Trophoblast cell (in vitro differentiated cells and primary cell): ENCODE measurements at regions not wholly inside any gene's neighbourhood (a gene's known extent, or its start where the extent isn't known, plus 50 kb on each side); places are given as distances from the start of the nearest gene placed in this dataset.

Experiments
- DNase-seq, 2 donors: peaks; one replicate each; pipeline ENCODE4 v3.0.0-alpha.2; 2016
- H2AFZ ChIP-seq: 2 replicates; pipeline ENCODE4 v1.6.1; 2013; ENCODE audit warnings: low read length, moderate library complexity, mild to moderate bottlenecking; ENCODE audit not compliant: insufficient read depth, poor library complexity
- H2AK5ac ChIP-seq: 2 replicates; pipeline ENCODE4 v1.6.1; 2013; ENCODE audit warnings: mild to moderate bottlenecking, low read length
- H2BK120ac ChIP-seq: 2 replicates; pipeline ENCODE4 v1.6.1; 2013; ENCODE audit warnings: low read length, mild to moderate bottlenecking, moderate library complexity; ENCODE audit not compliant: insufficient read depth, poor library complexity
- H2BK12ac ChIP-seq: 2 replicates; pipeline ENCODE4 v1.6.1; 2013; ENCODE audit warnings: mild to moderate bottlenecking, low read length, moderate library complexity
- H2BK5ac ChIP-seq: 2 replicates; pipeline ENCODE4 v1.6.1; 2013; ENCODE audit warnings: low read length, low read depth, moderate library complexity, mild to moderate bottlenecking; ENCODE audit not compliant: poor library complexity
- H3K14ac ChIP-seq: 2 replicates; pipeline ENCODE4 v1.6.1; 2013; ENCODE audit warnings: mild to moderate bottlenecking, low read length
- H3K18ac ChIP-seq: 2 replicates; pipeline ENCODE4 v1.6.1; 2013; ENCODE audit warnings: mild to moderate bottlenecking, low read length
- H3K23ac ChIP-seq: 2 replicates; pipeline ENCODE4 v1.6.1; 2013; ENCODE audit warnings: low read length
- H3K27ac ChIP-seq: 2 replicates; pipeline ENCODE4 v1.5.1; 2013; ENCODE audit warnings: low read depth, mild to moderate bottlenecking, inconsistent platforms, low read length, moderate library complexity
- H3K27me3 ChIP-seq: 2 replicates; pipeline ENCODE4 v1.6.1; 2013; ENCODE audit warnings: inconsistent platforms, mild to moderate bottlenecking, low read length, moderate library complexity; ENCODE audit not compliant: insufficient read depth
- H3K36me3 ChIP-seq, 2 experiments: 1 replicate in 1 of 2; 2 replicates in 1 of 2; pipeline ENCODE4 v1.6.1; 2013; ENCODE audit warnings: low read length in 2 of 2, mild to moderate bottlenecking in 2 of 2, moderate library complexity in 1 of 2; ENCODE audit not compliant: insufficient read depth in 2 of 2, control insufficient read depth in 1 of 2
- H3K4ac ChIP-seq: 2 replicates; pipeline ENCODE4 v1.6.1; 2013; ENCODE audit warnings: low read depth, mild to moderate bottlenecking, low read length, moderate library complexity
- H3K4me1 ChIP-seq, 2 experiments: 1 replicate in 1 of 2; 2 replicates in 1 of 2; pipeline ENCODE4 v1.6.1; 2013; ENCODE audit warnings: low read length in 2 of 2, mild to moderate bottlenecking in 2 of 2, moderate library complexity in 1 of 2; ENCODE audit not compliant: insufficient read depth in 2 of 2, control insufficient read depth in 1 of 2
- H3K4me2 ChIP-seq: 2 replicates; pipeline ENCODE4 v1.6.1; 2013; ENCODE audit warnings: inconsistent platforms, mild to moderate bottlenecking, low read length, moderate library complexity
- H3K4me3 ChIP-seq: 2 replicates; pipeline ENCODE4 v1.5.1; 2013; ENCODE audit warnings: mild to moderate bottlenecking, low read depth, low read length, inconsistent platforms
- H3K79me1 ChIP-seq: one replicate; pipeline ENCODE4 v1.6.1; 2013; ENCODE audit warnings: low read length
- H3K79me2 ChIP-seq: 2 replicates; pipeline ENCODE4 v1.6.1; 2013; ENCODE audit warnings: low read length, mild to moderate bottlenecking; ENCODE audit not compliant: control insufficient read depth, insufficient read depth, poor library complexity
- H3K9ac ChIP-seq: 2 replicates; pipeline ENCODE4 v1.6.1; 2013; ENCODE audit warnings: mild to moderate bottlenecking, low read length
- H3K9me3 ChIP-seq: 2 replicates; pipeline ENCODE4 v1.6.1; 2013; ENCODE audit warnings: low read depth, mild to moderate bottlenecking, control low read depth, inconsistent platforms, low read length; ENCODE audit not compliant: insufficient read depth
- H4K12ac ChIP-seq: 2 replicates; pipeline ENCODE4 v1.6.1; 2013; ENCODE audit warnings: low read depth, mild to moderate bottlenecking, low read length, moderate library complexity
- H4K8ac ChIP-seq: 2 replicates; pipeline ENCODE4 v1.6.1; 2013; ENCODE audit warnings: low read depth, mild to moderate bottlenecking, low read length, moderate library complexity
- H4K91ac ChIP-seq: one replicate; pipeline ENCODE4 v1.6.1; 2013; ENCODE audit warnings: low read depth, mild to moderate bottlenecking, low read length, moderate library complexity
- WGBS: extraction: QIAGEN DNeasy Blood & Tissue Kit; methylation state at CpG from one replicate; pipeline ENCODE4 v1.1.7; 2013; ENCODE audit warnings: missing lambda C conversion rate; ENCODE audit not compliant: insufficient read length, insufficient coverage; ENCODE audit errors: extremely low coverage; 5-methylcytosine and 5-hydroxymethylcytosine counted together

DNA sequence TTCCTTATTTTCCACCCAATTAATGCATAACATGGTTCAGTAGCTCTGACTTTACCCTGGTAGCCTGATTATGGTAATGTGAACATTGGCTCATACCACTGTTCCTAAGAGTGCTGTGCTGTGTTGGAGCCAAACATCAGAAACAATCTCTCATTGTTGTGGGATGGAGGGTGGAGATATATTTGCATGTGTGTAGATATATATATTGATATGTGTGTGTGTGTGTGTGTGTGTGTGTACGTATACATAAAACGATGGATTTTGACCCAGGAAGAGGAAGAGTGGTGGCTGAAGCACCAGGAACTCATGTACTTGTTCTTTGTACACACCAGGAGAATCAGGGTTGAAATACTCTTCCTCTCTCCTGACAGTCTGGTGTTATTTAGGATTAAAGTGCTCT, 247.7 kb downstream of the IL15 start:
- Histone ChIP-seq H3K4me3 (no peak overlapping the region), H2BK120ac (no peak overlapping the region), H2BK12ac (no peak overlapping the region), H3K27ac (no peak overlapping the region), H4K91ac (no peak overlapping the region), H2BK5ac (no peak overlapping the region), H3K4me2 (no peak overlapping the region), H4K8ac (no peak overlapping the region), H2AK5ac (no peak overlapping the region), H3K9ac (no peak overlapping the region), H4K12ac (no peak overlapping the region), H3K14ac (no peak overlapping the region), H2AFZ (no peak overlapping the region), H3K18ac (no peak overlapping the region), H3K79me2 (no peaks in the 10 kb centered on the region), H3K4ac (no peak overlapping the region), H3K23ac (no peak overlapping the region), H3K79me1 (no peaks in the 10 kb centered on the region), H3K4me1 (no peaks in the 10 kb centered on the region), H3K36me3 (no peaks in the 10 kb centered on the region), H3K27me3 (no peaks in the 10 kb centered on the region), H3K9me3 (no peaks in the 10 kb centered on the region)
- WGBS, result no CpG with 5 or more reads among the region's 2 CpGs
- no peak for DNase-seq

GRCh38 chr4:141885112-141885511, 248.7 kb downstream of the IL15 start:
- no peaks in the 10 kb centered on the region for H3K27me3 ChIP-seq
- no peak overlapping the region for H4K12ac ChIP-seq
- no peak overlapping the region for H2AFZ ChIP-seq
- no peak overlapping the region for H2BK5ac ChIP-seq
- no peak overlapping the region for H3K4me3 ChIP-seq
- no peak overlapping the region for H3K4me2 ChIP-seq
- H3K79me2 ChIP-seq, result no peaks in the 10 kb centered on the region
- no peak overlapping the region for H3K27ac ChIP-seq
- no peaks in the 10 kb centered on the region for H3K36me3 ChIP-seq
- no CpG with 5 or more reads among the region's 1 CpG for WGBS
- H3K18ac ChIP-seq, result no peak overlapping the region
- H3K79me1 ChIP-seq, result no peaks in the 10 kb centered on the region
- no peak overlapping the region for H4K8ac ChIP-seq
- no peak for DNase-seq
- no peaks in the 10 kb centered on the region for H3K4me1 ChIP-seq
- H2AK5ac ChIP-seq, result no peak overlapping the region
- H3K9ac ChIP-seq, result no peak overlapping the region
- H3K4ac ChIP-seq, result no peak overlapping the region
- no peaks in the 10 kb centered on the region for H3K9me3 ChIP-seq
- H2BK12ac ChIP-seq, result no peak overlapping the region
- H3K14ac ChIP-seq, result no peak overlapping the region
- no peak overlapping the region for H3K23ac ChIP-seq
- no peak overlapping the region for H4K91ac ChIP-seq
- H2BK120ac ChIP-seq, result no peak overlapping the region

GRCh38 chr4:141890279-141890678, 253.9 kb downstream of the IL15 start:
- Histone ChIP-seq H3K4me2 (no peak overlapping the region), H2BK5ac (no peak overlapping the region), H3K36me3 (no peaks in the 10 kb centered on the region), H3K9ac (no peak overlapping the region), H3K27ac (no peak overlapping the region), H3K18ac (no peak overlapping the region), H2BK12ac (no peak overlapping the region), H3K23ac (no peak overlapping the region), H4K8ac (no peak overlapping the region), H4K12ac (no peak overlapping the region), H3K4ac (no peak overlapping the region), H2AFZ (no peak overlapping the region), H2BK120ac (no peak overlapping the region), H2AK5ac (no peak overlapping the region), H3K79me1 (no peaks in the 10 kb centered on the region), H3K4me3 (no peak overlapping the region), H4K91ac (no peak overlapping the region), H3K4me1 (no peaks in the 10 kb centered on the region), H3K79me2 (no peaks in the 10 kb centered on the region), H3K14ac (no peak overlapping the region), H3K9me3 (no peaks in the 10 kb centered on the region), H3K27me3 (no peaks in the 10 kb centered on the region)
- no peak for DNase-seq
- WGBS, result no CpG with 5 or more reads among the region's 1 CpG

DNA sequence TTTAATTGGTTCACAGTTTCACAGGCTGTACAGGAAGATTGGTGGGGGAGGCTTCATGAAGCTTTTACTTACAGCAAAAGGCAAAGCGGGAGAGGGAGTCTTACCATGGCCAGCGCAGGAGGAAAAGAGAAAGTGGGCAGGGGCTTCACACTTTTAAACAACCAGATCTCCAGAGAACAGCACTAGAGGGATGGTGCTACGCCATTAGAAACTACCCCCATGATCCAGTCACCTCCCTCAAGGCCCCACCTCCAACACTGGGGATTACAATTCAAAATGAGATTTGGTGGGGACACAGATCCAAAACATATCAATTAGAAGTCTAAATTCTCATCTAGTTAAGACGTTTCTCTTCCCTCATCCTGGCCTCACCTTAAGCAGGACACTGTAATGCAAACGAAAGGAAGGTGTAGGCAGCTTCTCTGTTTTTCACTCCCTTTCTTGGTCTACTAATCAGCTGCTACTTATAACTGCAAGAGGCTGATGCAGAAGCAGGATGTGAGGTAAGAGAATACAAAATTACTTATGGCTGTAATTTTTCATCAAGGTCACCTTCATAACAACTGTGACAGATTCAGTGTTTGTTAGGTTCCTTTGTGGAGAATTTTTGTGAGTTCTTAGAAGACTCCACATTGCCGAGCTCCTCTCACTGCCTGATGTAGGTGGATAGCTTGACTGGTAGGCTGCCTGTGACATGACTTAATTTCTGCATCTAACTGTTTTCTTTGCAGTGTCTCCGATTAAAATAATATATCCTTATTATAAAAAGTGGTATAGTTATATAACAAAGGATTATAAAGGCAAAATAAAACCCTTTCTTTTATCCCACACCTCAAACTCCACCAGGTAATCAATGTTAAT, 255.1 kb downstream of the IL15 start:
- Histone ChIP-seq H2BK5ac (no peak overlapping the region), H4K12ac (no peak overlapping the region), H3K4ac (no peak overlapping the region), H2BK120ac (no peak overlapping the region), H4K91ac (no peak overlapping the region), H2AK5ac (no peak overlapping the region), H3K4me2 (no peak overlapping the region), H3K27ac (no peak overlapping the region), H4K8ac (no peak overlapping the region), H3K27me3 (no peaks in the 10 kb centered on the region), H3K23ac (no peak overlapping the region), H2AFZ (no peak overlapping the region), H3K18ac (no peak overlapping the region), H3K9ac (no peak overlapping the region), H2BK12ac (no peak overlapping the region), H3K9me3 (no peaks in the 10 kb centered on the region), H3K4me3 (no peak overlapping the region), H3K79me1 (no peaks in the 10 kb centered on the region), H3K36me3 (no peaks in the 10 kb centered on the region), H3K14ac (no peak overlapping the region), H3K79me2 (no peaks in the 10 kb centered on the region), H3K4me1 (no peaks in the 10 kb centered on the region)
- no peak for DNase-seq
- WGBS, result no CpG with 5 or more reads among the region's 7 CpGs
